GM04504 (cell line): ENCODE measurements at regions not wholly inside any gene's neighbourhood (a gene's known extent, or its start where the extent isn't known, plus 50 kb on each side); places are given as distances from the start of the nearest gene placed in this dataset.

ENCODE experiments used
- DNase-seq: peaks from one replicate; pipeline ENCODE4 v3.0.0-alpha.2; 2012; ENCODE audit warnings: low read depth

GRCh38 chr9:95822583-95823431, 52.7 kb upstream of the ERCC6L2 start:
- DNase-seq, result peak; percentile 78

GRCh38 chr9:95822015-95822414, 53.5 kb upstream of the ERCC6L2 start:
- DNase-seq, result no peak

GRCh38 chr9:95820074-95820473, 55.4 kb upstream of the ERCC6L2 start:
- DNase-seq, result peak; percentile 49

GRCh38 chr9:95819636-95820035, 55.9 kb upstream of the ERCC6L2 start:
- no peak for DNase-seq

GRCh38 chr9:95817205-95817604, 58.3 kb upstream of the ERCC6L2 start:
- DNase-seq, result no peak

GRCh38 chr9:95816716-95817115, 58.8 kb upstream of the ERCC6L2 start:
- DNase-seq, result no peak

- no peak for DNase-seq
Measured at GRCh38 chr9:95815961-95816360, 59.5 kb upstream of the ERCC6L2 start.

GRCh38 chr9:95815133-95815532, 60.4 kb upstream of the ERCC6L2 start:
- no peak for DNase-seq

GRCh38 chr9:95813923-95814322, 61.6 kb upstream of the ERCC6L2 start:
- DNase-seq, result no peak

GRCh38 chr9:95810814-95811213, 64.7 kb upstream of the ERCC6L2 start:
- DNase-seq, result no peak

- no peak for DNase-seq
Measured at GRCh38 chr9:95810133-95810532, 65.4 kb upstream of the ERCC6L2 start.

GRCh38 chr9:95809686-95810085, 65.8 kb upstream of the ERCC6L2 start:
- no peak for DNase-seq

- no peak for DNase-seq
Measured at GRCh38 chr9:95808011-95808410, 67.5 kb upstream of the ERCC6L2 start.

- no peak for DNase-seq
Measured at GRCh38 chr9:95807326-95807947, 68.1 kb upstream of the ERCC6L2 start.

GRCh38 chr9:95803197-95803596, 72.3 kb upstream of the ERCC6L2 start:
- DNase-seq, result no peak

GRCh38 chr9:95801797-95802196, 73.7 kb upstream of the ERCC6L2 start:
- DNase-seq, result no peak

GRCh38 chr9:95796029-95796428, 79.5 kb upstream of the ERCC6L2 start:
- no peak for DNase-seq

GRCh38 chr9:95793924-95794828, 81.3 kb upstream of the ERCC6L2 start:
- peak; percentile 95 for DNase-seq

GRCh38 chr9:95791695-95792094, 83.8 kb upstream of the ERCC6L2 start:
- DNase-seq, result no peak

- DNase-seq, result no peak
Measured at GRCh38 chr9:95791286-95791685, 84.2 kb upstream of the ERCC6L2 start.

GRCh38 chr9:95788521-95788991, 86.9 kb upstream of the ERCC6L2 start:
- DNase-seq, result no peak

- DNase-seq, result no peak
Measured at GRCh38 chr9:95788021-95788420, 87.5 kb upstream of the ERCC6L2 start.
